ENCODE measurements at regions not wholly inside any gene's neighbourhood (a gene's known extent, or its start where the extent isn't known, plus 50 kb on each side); places are given as distances from the start of the nearest gene placed in this dataset.

GRCh38 chr10:81514811-81515210, 360.2 kb upstream of the NRG3 start:
- TF ChIP-seq POLR2A (IDR thresholded peaks at IDR 0.05) (no peak), CTCF (IDR thresholded peaks at IDR 0.05) (no peak)

All from stomach (tissue), 4 donors.